ENCODE measurements at regions not wholly inside any gene's neighbourhood (a gene's known extent, or its start where the extent isn't known, plus 50 kb on each side); places are given as distances from the start of the nearest gene placed in this dataset.
"Not testable (repeated sequence)": the region's sequence is repeated elsewhere in the genome, so short reads cannot be mapped to it uniquely, and the experiment has no call there.

GRCh38 chr3:156050918-156051317, 69.5 kb upstream of the KCNAB1 start:
- ATAC-seq (ENCODE audit: insufficient number of reproducible peaks, low FRiP score, low read depth), result no peak
- no peak overlapping the region for H3K27ac ChIP-seq
- H3K9me3 ChIP-seq, result no peaks in the 10 kb centered on the region
- no peak for DNase-seq (ENCODE audit: low spot score)
- TF ChIP-seq CTCF (IDR thresholded peaks at IDR 0.05), result no peak
- no peaks in the 10 kb centered on the region for H3K36me3 ChIP-seq
- no peak overlapping the region for H3K4me3 ChIP-seq
- H3K27me3 ChIP-seq (replicated peaks; ENCODE audit: insufficient read depth), result no peaks in the 10 kb centered on the region
- H3K4me1 ChIP-seq (ENCODE audit: control insufficient read depth in 1 of 2, low read depth in 2 of 2), result no peaks in the 10 kb centered on the region

- H3K4me3 ChIP-seq, result no peak overlapping the region
- ATAC-seq (ENCODE audit: insufficient number of reproducible peaks, low FRiP score, low read depth) (no peak), DNase-seq (ENCODE audit: low spot score) (no peak)
- no peaks in the 10 kb centered on the region for H3K27me3 ChIP-seq (replicated peaks; ENCODE audit: insufficient read depth)
- H3K9me3 ChIP-seq, result no peaks in the 10 kb centered on the region
- no peak for TF ChIP-seq CTCF (IDR thresholded peaks at IDR 0.05)
- H3K27ac ChIP-seq, result no peak overlapping the region
- H3K36me3 ChIP-seq, result no peaks in the 10 kb centered on the region
- H3K4me1 ChIP-seq (ENCODE audit: control insufficient read depth in 1 of 2, low read depth in 2 of 2), result no peaks in the 10 kb centered on the region
These were observed 68.7 kb upstream of the KCNAB1 start for GRCh38 chr3:156051651-156052050.

- DNase-seq (ENCODE audit: low spot score), result no peak
- H3K27me3 ChIP-seq (replicated peaks; ENCODE audit: insufficient read depth), result no peaks in the 10 kb centered on the region
- H3K27ac ChIP-seq, result no peak overlapping the region
- ATAC-seq (ENCODE audit: insufficient number of reproducible peaks, low FRiP score, low read depth), result no peak
- TF ChIP-seq CTCF (IDR thresholded peaks at IDR 0.05), result no peak
- H3K9me3 ChIP-seq, result no peaks in the 10 kb centered on the region
- H3K4me3 ChIP-seq, result no peak overlapping the region
- no peaks in the 10 kb centered on the region for H3K36me3 ChIP-seq
- H3K4me1 ChIP-seq (ENCODE audit: control insufficient read depth in 1 of 2, low read depth in 2 of 2), result no peaks in the 10 kb centered on the region
These were observed 68.3 kb upstream of the KCNAB1 start for GRCh38 chr3:156052115-156052514.

- Histone ChIP-seq H3K4me1 (ENCODE audit: control insufficient read depth in 1 of 2, low read depth in 2 of 2) (no peaks in the 10 kb centered on the region), H3K9me3 (no peaks in the 10 kb centered on the region), H3K27ac (no peak overlapping the region), H3K4me3 (no peak overlapping the region), H3K27me3 (replicated peaks; ENCODE audit: insufficient read depth) (no peaks in the 10 kb centered on the region), H3K36me3 (no peaks in the 10 kb centered on the region)
- TF ChIP-seq CTCF (IDR thresholded peaks at IDR 0.05), result no peak
- ATAC-seq (ENCODE audit: insufficient number of reproducible peaks, low FRiP score, low read depth), result no peak
- no peak for DNase-seq (ENCODE audit: low spot score)
These were observed 60.4 kb upstream of the KCNAB1 start for GRCh38 chr3:156059950-156060501.

GRCh38 chr3:156068151-156068550, 52.2 kb upstream of the KCNAB1 start:
- not testable (repeated sequence) for H3K9me3 ChIP-seq; H3K4me3 ChIP-seq; DNase-seq (ENCODE audit: low spot score); ATAC-seq (ENCODE audit: insufficient number of reproducible peaks, low FRiP score, low read depth); H3K27ac ChIP-seq; H3K36me3 ChIP-seq; H3K4me1 ChIP-seq (ENCODE audit: control insufficient read depth in 1 of 2, low read depth in 2 of 2); H3K27me3 ChIP-seq (replicated peaks; ENCODE audit: insufficient read depth)

- Histone ChIP-seq H3K4me3 (no peak overlapping the region), H3K27me3 (replicated peaks; ENCODE audit: insufficient read depth) (no peaks in the 10 kb centered on the region), H3K9me3 (no peaks in the 10 kb centered on the region), H3K4me1 (ENCODE audit: control insufficient read depth in 1 of 2, low read depth in 2 of 2) (no peaks in the 10 kb centered on the region), H3K27ac (no peak overlapping the region), H3K36me3 (no peaks in the 10 kb centered on the region)
- TF ChIP-seq CTCF (IDR thresholded peaks at IDR 0.05), result no peak
- no peak for DNase-seq (ENCODE audit: low spot score)
- no peak for ATAC-seq (ENCODE audit: insufficient number of reproducible peaks, low FRiP score, low read depth)
These were observed 50.4 kb upstream of the KCNAB1 start for GRCh38 chr3:156070028-156070427.

Data from thoracic aorta (tissue), 2 donors.